ENCODE measurements at regions not wholly inside any gene's neighbourhood (a gene's known extent, or its start where the extent isn't known, plus 50 kb on each side); places are given as distances from the start of the nearest gene placed in this dataset.

GRCh38 chr12:74229671-74230070 is 308.0 kb upstream of the ATXN7L3B start:
- no peak for TF ChIP-seq CTCF (IDR thresholded peaks at IDR 0.05)
- no peak for TF ChIP-seq ZFX (IDR thresholded peaks at IDR 0.05; ENCODE audit: borderline replicate concordance)
